Panc1 (cell line): ENCODE measurements at regions not wholly inside any gene's neighbourhood (a gene's known extent, or its start where the extent isn't known, plus 50 kb on each side); places are given as distances from the start of the nearest gene placed in this dataset.

Experiments
- CTCF ChIP-seq: fragments of 450-650 bp; IDR thresholded peaks from 2 replicates; pipeline ENCODE4 v1.5.1; 2017; ENCODE audit warnings: mild to moderate bottlenecking
- POLR2AphosphoS5 ChIP-seq: IDR thresholded peaks from 2 replicates; pipeline ENCODE4 v1.6.1; 2012; ENCODE audit warnings: mild to moderate bottlenecking, low read depth, low read length, moderate library complexity

GRCh38 chr13:107716241-107716640 lies 499.1 kb downstream of the LIG4 start:
- TF ChIP-seq POLR2AphosphoS5: no peak
- TF ChIP-seq CTCF: no peak
